NCI-H1694 treated with DMSO at 0.1 percent for 48 hours (cell line): ENCODE measurements at regions not wholly inside any gene's neighbourhood (a gene's known extent, or its start where the extent isn't known, plus 50 kb on each side); places are given as distances from the start of the nearest gene placed in this dataset.

Experiments
- DNase-seq: peaks from one replicate; lab custom pipeline; 2025; lab: John Stamatoyannopoulos, UW

DNA sequence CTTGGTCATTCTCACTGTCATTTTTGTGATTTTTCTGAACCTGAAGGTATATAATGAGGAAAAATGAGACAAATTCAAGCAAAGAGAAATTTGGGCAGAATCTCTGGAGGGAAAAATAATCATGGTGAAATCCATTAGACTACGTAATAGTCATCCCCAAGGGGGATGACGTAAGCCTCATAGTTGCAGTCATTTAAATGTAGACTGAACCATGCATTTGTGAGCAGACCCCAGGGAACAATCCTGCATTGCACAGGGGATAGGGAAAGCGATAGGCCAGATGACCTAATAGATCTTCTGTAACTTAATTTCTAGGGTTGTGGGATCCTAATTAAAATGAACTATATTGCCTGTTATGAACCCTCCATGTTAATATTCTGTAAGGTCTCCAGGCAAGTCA, 167.4 kb upstream of the C1orf21 start:
- no peak for DNase-seq

- DNase-seq = no peak
Observed at GRCh38 chr1:184219883-184220282, 166.9 kb upstream of the C1orf21 start.

DNA sequence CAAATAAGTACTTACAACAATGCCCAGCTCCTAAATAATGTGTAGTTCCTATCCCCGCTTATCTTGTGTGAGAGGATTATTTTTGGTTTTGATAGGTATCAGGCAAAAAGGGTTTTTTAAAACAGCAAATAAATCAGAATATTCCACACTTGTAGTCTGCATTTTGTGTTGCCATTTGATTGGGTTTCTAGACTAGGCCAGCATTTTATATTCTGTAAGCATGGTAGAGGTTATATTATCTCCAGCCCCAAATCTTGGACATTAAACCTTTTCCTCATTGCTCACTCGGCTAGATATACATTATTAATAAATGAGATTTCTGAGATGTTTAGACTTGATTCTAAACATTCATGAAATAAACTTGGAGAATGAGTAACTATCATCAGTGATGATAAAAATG, 165.7 kb upstream of the C1orf21 start:
- no peak for DNase-seq

DNA sequence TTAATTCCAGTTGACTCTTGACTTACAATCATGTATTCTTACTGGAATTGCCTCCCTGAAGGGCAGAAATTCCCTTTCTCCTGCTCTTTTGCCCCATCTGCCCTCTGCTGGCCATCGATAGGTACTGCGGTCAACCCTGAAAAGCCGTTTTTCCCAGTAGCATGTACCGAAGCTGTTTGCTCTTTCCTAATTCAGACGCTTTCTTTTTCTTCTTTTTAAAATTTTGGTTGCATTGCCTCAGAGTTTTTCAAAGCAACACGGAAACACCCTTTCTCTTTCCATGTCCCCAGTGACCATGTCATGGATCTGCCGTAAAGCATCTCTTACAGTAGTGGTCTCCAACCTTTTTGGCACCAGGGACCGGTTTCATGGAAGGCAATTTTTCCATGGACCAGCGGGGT, 164.2 kb upstream of the C1orf21 start:
- DNase-seq = no peak

- no peak for DNase-seq
Observed at GRCh38 chr1:184223216-184223615, 163.6 kb upstream of the C1orf21 start.

DNA sequence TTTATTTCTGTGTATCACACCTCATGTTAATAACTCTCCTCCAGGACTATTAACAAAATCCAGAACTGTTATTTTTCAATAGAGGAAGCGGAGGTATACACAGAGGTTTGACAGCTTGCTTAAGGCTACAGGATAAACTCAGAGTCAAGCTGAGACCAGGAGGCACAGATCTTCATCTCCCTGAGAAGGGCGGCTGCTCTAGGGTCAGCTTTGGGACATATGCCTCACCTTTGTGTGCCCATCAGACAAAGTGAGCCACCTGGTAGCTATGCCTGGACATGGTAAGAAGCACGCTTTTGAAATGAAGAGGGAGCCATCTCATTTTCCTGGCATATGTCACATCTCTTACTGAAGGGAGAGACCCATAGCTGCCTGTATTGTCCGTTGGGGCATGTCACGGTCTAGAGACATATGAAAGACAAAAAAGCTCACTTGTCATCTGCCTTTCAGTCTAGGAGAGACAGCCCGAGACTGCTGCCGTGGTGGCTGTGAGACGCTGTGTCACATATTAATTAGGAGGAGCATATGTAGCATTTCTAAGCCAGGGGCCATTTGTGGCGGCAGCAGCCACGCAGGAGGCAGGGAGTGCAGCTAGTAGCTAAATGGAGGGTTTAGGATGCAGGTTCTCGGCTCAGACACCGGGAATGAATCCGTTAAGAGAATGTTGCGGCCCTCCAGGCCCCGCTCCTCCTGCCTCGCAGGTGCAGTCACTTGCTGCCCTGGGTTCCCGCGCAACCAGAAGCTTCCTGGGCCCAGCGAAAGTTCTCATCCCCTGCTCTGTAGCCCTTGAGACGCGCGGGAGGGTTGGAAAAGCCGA, 161.3 kb upstream of the C1orf21 start:
- peak; percentile 69 for DNase-seq

- DNase-seq = no peak
Observed at GRCh38 chr1:184226100-184226487, 160.7 kb upstream of the C1orf21 start.

- DNase-seq = no peak
Observed at GRCh38 chr1:184228558-184228957, 158.3 kb upstream of the C1orf21 start.

- DNase-seq = no peak
Observed at GRCh38 chr1:184237588-184237987, 149.2 kb upstream of the C1orf21 start.

DNA sequence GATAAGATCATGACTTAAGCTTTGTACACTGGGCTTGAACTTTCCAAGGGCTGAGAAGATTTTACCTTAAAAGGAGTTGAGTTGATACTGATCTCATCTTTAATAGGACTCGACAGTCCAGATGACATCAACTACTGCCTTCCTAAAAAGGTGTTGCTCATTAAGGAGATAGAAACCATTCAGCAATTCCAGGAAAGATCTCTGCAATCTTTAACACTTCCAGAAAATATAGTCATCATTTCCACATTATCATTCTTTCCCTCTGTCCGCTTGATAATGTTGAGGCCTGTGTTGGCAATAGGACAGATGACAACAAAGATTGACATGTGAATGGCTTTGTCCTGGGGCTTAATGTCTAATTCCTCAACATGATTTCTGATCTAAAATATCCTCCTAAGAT, 145.4 kb upstream of the C1orf21 start:
- DNase-seq = no peak

DNA sequence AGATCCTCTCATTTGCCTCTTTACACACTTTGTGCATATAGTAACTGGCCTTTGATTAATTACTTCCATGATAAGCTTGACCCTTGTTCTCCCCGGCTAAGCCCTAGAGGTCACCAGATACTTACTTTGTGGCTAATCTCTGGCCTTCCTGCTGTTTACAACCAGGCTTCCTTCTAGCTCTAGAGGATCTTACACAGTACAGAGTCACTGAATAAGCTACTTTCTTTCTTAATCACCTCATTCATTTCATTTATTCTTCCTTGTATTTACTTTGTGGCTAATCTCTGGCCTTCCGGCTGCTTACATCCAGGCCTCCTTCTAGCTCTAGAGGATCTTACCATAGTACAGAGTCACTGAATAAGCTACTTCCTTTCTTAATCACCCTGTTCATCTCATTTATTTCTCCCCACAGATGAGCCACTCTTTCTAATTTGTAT, 144.3 kb upstream of the C1orf21 start:
- DNase-seq = no peak

DNA sequence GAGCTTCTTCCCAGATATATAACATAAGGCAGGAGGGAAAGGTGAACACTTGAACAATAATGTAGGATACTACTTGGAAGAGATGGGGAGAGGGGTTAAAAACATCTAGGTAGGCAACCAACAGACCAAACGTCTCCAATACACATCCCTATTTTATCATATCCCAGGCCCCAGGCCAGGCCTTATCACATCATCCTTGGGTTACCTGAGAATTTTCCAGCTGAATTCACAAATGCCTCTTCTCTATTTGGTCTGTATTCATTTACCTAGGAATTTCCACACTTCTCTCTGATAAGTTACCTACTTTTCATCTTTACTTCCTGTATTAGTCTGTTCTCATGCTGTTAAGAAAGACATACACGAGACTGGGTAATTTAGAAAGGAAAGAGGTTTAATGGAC, 141.9 kb upstream of the C1orf21 start:
- DNase-seq = no peak

DNA sequence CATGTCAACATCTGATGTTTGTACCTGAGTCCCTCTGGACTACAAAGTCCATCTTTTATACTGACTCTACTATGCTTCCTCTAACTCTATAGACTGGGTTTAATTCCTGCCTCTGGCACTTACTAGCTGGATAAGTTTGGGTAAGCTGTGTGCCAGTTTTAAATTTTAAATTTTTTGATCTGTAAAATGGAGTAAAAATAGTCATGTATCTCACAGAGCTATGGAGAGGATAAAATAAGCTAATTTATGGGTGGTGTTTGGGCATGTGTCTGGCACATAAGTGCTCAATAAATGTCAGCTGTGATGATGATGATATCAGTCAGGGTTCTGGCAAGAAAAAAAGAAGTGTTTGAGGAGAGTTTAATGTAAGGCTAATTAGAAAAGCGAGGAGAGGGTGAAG, 139.2 kb upstream of the C1orf21 start:
- DNase-seq = no peak

GRCh38 chr1:184253921-184254320, 132.9 kb upstream of the C1orf21 start:
- DNase-seq = no peak

DNA sequence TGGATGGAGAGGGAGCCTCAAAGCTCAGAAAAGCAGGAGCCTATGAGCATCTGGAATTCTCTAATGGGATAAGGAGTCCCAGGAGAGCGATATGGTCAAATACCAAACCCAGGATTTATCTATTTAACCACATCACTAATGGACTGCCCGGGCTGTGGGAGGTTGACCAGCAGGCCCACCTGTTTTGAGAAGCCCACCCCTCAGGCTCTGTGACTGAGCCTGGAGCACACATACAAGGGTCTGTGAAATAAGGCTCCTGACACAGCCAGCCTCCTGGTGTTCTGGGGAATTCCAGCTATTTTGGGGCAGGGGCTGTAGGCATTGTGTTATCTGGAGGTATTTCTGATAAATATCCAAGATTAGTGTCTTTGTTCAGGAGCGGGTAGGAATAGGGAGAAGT, 132.0 kb upstream of the C1orf21 start:
- DNase-seq = no peak

DNA sequence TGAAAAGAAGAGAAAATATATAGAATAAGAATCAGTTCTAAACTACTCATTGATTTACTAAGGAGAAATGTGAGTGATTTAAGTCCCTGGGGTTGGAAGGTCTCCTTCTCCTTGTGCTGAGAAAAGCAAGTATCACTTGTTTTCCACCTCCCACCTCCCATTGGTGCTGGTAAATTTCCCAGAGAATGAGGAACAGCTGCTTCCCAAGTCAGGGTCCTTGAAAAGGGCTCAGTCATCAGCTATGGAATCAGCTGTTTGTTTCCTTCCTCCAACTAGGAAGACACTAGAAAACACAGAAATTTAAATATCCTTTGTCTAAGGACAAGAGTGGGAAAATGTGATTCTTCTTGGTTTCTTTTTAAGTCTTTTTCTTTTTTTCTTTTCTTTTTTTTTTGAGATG, 131.3 kb upstream of the C1orf21 start:
- no peak for DNase-seq

DNA sequence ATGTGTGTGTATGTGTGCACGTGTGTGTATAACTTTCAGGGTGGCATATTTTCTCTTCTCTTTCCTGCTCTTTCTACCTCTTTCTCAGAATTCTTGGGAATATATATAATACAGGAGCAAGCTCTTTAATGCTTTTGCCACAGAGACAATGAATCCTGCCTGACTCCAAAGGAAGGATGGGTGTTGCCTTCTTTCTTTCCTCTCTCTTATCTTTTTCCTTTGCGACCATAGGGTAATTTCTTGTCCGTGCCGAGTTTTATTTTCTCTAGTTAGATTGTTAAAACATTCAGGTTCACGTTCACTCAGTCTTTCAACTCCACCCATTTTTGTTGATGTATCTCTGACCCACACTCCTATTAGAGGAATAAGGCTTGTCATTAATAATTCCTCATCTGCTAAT, 129.0 kb upstream of the C1orf21 start:
- no peak for DNase-seq

- DNase-seq = no peak
Observed at GRCh38 chr1:184258525-184258924, 128.3 kb upstream of the C1orf21 start.

- DNase-seq = no peak
Observed at GRCh38 chr1:184260382-184260781, 126.4 kb upstream of the C1orf21 start.

DNA sequence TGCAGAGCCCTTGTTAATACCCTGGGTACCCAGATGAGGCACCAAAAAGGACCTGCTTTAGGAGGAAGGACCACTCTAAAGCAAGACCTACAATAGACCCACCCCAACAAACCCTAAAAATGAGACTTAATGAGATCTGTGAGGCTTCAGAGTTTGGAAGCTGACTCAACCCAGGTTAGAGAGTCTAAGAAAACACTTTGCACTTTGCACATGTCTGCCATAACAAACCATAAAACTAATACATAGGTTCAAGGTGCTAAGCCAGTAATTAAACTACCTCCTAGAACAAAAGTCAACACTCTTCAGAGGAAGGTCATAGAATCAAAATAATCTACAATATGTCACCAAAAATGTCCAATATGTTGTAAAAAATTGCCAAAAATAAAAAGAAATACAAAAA, 124.7 kb upstream of the C1orf21 start:
- no peak for DNase-seq

DNA sequence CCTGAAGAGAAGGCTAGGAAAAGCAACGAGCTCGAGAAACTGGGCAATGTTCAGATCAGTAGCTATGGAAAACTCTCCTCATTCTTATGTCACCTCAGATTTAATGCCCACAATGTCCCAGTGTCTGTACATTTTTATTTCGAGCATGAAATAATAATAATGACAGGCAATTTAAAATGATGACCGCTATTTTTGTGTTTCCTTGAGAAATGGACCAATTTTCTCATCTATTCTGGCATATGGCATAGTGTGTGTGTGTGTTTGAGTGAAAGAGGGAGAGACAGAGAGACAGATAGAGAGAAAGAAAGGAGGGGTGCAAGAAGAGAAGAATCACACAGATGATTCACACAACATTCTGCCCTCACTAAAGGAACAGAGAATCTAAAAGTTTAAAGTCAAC, 119.1 kb upstream of the C1orf21 start:
- no peak for DNase-seq

DNA sequence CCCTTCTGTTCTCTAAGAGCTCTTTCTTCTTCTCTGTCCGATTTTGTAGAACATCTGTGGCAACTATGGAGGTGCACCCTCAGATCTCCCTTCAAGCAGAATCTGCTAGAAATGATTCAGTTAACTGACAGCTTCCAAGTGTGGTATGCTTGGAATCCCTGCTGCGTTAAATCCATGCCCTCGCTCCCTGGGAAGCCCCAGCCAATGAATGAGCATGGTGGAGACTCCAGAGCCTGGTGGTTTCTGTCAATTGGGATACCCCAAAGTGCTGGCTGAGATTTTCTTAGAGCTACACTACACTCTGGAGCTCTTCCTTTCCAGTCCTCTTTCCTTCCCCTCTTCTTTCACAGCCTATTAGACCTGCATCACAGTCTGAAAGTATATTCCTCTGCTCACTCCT, 116.3 kb upstream of the C1orf21 start:
- DNase-seq = no peak

DNA sequence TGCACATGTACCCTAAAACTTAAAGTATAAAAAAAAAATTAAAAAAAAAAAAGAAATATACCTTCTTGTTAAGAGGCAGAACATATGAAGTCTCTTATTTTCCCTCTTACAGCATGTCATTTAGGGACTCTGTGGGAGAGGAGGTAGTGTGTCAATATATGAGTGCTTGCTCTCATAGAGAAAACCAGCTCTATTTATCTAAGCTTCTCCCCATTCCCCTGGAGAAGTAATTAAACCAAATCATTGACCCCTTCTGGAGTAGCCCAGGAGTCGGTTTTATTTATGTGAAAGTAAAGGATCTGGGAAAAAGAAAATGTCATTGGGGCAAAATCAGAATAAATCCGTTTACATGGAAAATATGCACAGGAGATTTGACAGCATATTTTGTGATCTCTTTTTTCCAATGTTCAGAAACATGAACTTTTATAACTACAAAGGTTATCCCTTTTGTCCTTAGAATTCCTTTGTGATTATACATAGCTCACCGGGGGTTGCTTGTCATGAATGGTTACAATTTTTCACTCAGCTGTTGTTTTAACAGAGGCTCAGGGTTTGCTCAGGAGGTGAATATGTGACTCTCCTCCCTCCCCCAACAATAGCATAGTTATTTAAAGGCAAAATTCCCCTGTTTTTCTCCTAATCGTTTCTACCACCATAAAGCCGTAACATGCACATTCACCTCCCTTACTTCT, 114.5 kb upstream of the C1orf21 start:
- DNase-seq = no peak

GRCh38 chr1:184276416-184276815, 110.4 kb upstream of the C1orf21 start:
- DNase-seq = no peak
